ENCODE measurements at regions not wholly inside any gene's neighbourhood (a gene's known extent, or its start where the extent isn't known, plus 50 kb on each side); places are given as distances from the start of the nearest gene placed in this dataset.

GRCh38 chr1:73218995-73219546, 936.7 kb upstream of the NEGR1 start (continued):
- TF ChIP-seq EZH2phosphoT487 (IDR thresholded peaks at IDR 0.05; ENCODE audit: unreplicated experiment) (no peak), POLR2AphosphoS5 (IDR thresholded peaks at IDR 0.05; ENCODE audit: low read depth) (no peak), ETS1 (IDR thresholded peaks at IDR 0.05) (no peak), CREB1 (CRISPR knock-in tag; IDR thresholded peaks at IDR 0.05; ENCODE audit: low read depth) (no peak)
- TF ChIP-seq, protein P1, sequence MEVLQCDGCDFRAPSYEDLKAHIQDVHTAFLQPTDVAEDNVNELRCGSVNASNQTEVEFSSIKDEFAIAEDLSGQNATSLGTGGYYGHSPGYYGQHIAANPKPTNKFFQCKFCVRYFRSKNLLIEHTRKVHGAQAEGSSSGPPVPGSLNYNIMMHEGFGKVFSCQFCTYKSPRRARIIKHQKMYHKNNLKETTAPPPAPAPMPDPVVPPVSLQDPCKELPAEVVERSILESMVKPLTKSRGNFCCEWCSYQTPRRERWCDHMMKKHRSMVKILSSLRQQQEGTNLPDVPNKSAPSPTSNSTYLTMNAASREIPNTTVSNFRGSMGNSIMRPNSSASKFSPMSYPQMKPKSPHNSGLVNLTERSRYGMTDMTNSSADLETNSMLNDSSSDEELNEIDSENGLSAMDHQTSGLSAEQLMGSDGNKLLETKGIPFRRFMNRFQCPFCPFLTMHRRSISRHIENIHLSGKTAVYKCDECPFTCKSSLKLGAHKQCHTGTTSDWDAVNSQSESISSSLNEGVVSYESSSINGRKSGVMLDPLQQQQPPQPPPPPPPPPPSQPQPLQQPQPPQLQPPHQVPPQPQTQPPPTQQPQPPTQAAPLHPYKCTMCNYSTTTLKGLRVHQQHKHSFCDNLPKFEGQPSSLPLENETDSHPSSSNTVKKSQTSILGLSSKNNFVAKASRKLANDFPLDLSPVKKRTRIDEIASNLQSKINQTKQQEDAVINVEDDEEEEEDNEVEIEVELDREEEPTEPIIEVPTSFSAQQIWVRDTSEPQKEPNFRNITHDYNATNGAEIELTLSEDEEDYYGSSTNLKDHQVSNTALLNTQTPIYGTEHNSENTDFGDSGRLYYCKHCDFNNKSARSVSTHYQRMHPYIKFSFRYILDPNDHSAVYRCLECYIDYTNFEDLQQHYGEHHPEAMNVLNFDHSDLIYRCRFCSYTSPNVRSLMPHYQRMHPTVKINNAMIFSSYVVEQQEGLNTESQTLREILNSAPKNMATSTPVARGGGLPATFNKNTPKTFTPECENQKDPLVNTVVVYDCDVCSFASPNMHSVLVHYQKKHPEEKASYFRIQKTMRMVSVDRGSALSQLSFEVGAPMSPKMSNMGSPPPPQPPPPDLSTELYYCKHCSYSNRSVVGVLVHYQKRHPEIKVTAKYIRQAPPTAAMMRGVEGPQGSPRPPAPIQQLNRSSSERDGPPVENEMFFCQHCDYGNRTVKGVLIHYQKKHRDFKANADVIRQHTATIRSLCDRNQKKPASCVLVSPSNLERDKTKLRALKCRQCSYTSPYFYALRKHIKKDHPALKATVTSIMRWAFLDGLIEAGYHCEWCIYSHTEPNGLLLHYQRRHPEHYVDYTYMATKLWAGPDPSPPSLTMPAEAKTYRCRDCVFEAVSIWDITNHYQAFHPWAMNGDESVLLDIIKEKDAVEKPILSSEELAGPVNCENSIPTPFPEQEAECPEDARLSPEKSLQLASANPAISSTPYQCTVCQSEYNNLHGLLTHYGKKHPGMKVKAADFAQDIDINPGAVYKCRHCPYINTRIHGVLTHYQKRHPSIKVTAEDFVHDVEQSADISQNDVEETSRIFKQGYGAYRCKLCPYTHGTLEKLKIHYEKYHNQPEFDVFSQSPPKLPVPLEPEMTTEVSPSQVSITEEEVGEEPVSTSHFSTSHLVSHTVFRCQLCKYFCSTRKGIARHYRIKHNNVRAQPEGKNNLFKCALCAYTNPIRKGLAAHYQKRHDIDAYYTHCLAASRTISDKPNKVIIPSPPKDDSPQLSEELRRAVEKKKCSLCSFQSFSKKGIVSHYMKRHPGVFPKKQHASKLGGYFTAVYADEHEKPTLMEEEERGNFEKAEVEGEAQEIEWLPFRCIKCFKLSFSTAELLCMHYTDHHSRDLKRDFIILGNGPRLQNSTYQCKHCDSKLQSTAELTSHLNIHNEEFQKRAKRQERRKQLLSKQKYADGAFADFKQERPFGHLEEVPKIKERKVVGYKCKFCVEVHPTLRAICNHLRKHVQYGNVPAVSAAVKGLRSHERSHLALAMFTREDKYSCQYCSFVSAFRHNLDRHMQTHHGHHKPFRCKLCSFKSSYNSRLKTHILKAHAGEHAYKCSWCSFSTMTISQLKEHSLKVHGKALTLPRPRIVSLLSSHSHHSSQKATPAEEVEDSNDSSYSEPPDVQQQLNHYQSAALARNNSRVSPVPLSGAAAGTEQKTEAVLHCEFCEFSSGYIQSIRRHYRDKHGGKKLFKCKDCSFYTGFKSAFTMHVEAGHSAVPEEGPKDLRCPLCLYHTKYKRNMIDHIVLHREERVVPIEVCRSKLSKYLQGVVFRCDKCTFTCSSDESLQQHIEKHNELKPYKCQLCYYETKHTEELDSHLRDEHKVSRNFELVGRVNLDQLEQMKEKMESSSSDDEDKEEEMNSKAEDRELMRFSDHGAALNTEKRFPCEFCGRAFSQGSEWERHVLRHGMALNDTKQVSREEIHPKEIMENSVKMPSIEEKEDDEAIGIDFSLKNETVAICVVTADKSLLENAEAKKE (CRISPR knock-in tag; IDR thresholded peaks at IDR 0.05): no peak

DNA sequence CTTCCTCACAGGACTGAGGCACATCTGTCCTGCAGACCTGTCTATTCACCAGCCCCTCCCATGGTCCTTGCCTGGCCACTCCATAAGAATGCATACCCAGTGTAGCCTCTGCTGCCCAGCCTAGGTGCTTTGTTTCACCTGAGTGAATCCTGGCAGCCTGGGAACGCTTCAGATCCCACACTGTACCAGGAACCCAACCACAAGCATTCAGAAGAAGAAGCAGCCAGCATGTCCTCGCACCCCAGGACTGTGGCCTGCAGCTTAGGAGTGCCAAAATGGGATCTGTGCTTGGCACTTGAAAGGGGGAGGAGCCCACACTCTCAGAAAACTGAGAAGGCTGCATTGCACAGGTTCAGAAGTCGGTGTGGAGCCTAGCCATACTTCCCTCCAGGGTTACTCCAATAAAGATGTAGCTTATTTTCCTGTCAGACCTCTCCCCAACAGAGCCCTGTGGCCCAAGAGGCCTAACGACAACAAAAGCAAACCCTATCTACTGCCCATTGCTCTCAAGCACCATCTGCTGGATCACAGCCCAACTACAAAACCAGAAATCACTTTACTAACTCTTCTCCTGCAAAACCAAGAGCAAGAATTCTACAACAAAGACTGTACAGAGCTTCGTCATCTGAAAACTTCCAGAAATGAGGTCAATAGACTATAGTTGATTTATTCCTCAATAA, 923.1 kb upstream of the NEGR1 start:
- H3K36me3 ChIP-seq (ENCODE audit: insufficient read depth): no peaks in the 10 kb centered on the region; the same call in 1 of the 2 replicates
- H3K27me3 ChIP-seq (ENCODE audit: insufficient read depth): no peaks in the 10 kb centered on the region
- no peak overlapping the region for H3K4me2 ChIP-seq
- no peaks in the 10 kb centered on the region for H3F3A ChIP-seq (replicated peaks; ENCODE audit: low read depth)
- peaks cover 3% of the 10 kb centered on the region; the same call in 1 of the 2 replicates for H3K9me2 ChIP-seq (ENCODE audit: insufficient read depth)
- peak; percentile 54 for ATAC-seq
- Mint-ChIP-seq H3K4me3 (no peak overlapping the region), H3K4me1 (peaks cover 2% of the 10 kb centered on the region; the same call in 2 of the 3 replicates), H3K27ac (no peak overlapping the region), H3K27me3 (ENCODE audit: insufficient read depth, low read depth, poor library complexity) (peaks cover 2% of the 10 kb centered on the region), H3K9me3 (no peaks in the 10 kb centered on the region; the same call in 2 of the 3 replicates), H3K36me3 (ENCODE audit: low read depth) (no peaks in the 10 kb centered on the region)
- DNase-seq (ENCODE audit: low spot score): peak; percentile 44
- H3K27ac ChIP-seq (ENCODE audit: low read depth): no peak overlapping the region
- H3K79me2 ChIP-seq (replicated peaks; ENCODE audit: insufficient read depth): no peaks in the 10 kb centered on the region
- H2AFZ ChIP-seq: peak overlapping the region; percentile 72; the same call in 1 of the 2 replicates
- no peaks in the 10 kb centered on the region for H3K4me1 ChIP-seq (ENCODE audit: insufficient read depth)
- no peaks in the 10 kb centered on the region for H4K20me1 ChIP-seq (replicated peaks; ENCODE audit: insufficient read depth)
- H3K4me3 ChIP-seq: no peak overlapping the region
- TF ChIP-seq, protein P1 (CRISPR knock-in tag; IDR thresholded peaks at IDR 0.05): no peak

All from GM23338 (cell line).